Pons (tissue), 1 donor: ENCODE measurements at regions not wholly inside any gene's neighbourhood (a gene's known extent, or its start where the extent isn't known, plus 50 kb on each side); places are given as distances from the start of the nearest gene placed in this dataset.
"Not testable (repeated sequence)": the region's sequence is repeated elsewhere in the genome, so short reads cannot be mapped to it uniquely, and the experiment has no call there.

ENCODE experiments used
- DNase-seq: peaks from one replicate; pipeline ENCODE4 v3.0.0-alpha.2; 2016; ENCODE audit warnings: low spot score

GRCh38 chr1:22196041-22196440 is 53.1 kb upstream of the WNT4 start:
- DNase-seq: no peak

GRCh38 chr1:22196641-22197040 is 53.7 kb upstream of the WNT4 start:
- no peak for DNase-seq

- DNase-seq: no peak
Measured at GRCh38 chr1:22197644-22198043, 54.7 kb upstream of the WNT4 start.

- DNase-seq: no peak
Measured at GRCh38 chr1:22201023-22201422, 58.1 kb upstream of the WNT4 start.

DNA sequence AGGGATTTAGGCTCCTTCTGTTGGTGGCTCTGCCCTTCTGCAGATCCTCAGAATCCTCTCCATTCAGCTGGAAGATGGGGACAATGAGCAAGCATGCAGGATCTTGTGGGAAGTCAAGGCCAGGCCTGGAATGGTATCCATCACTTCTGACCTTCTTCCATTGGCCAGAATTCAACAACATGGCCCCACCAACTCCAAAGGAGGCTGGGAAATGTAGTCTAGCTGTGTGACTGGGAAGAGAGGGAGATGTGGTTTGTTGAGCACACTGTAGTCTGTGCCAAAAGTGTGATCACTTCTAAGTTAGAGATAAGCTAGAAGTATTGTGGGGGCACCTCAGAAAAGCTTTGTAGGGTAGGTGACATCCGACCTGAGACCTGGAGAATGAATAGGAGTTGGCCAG is 60.4 kb upstream of the WNT4 start:
- no peak for DNase-seq

DNA sequence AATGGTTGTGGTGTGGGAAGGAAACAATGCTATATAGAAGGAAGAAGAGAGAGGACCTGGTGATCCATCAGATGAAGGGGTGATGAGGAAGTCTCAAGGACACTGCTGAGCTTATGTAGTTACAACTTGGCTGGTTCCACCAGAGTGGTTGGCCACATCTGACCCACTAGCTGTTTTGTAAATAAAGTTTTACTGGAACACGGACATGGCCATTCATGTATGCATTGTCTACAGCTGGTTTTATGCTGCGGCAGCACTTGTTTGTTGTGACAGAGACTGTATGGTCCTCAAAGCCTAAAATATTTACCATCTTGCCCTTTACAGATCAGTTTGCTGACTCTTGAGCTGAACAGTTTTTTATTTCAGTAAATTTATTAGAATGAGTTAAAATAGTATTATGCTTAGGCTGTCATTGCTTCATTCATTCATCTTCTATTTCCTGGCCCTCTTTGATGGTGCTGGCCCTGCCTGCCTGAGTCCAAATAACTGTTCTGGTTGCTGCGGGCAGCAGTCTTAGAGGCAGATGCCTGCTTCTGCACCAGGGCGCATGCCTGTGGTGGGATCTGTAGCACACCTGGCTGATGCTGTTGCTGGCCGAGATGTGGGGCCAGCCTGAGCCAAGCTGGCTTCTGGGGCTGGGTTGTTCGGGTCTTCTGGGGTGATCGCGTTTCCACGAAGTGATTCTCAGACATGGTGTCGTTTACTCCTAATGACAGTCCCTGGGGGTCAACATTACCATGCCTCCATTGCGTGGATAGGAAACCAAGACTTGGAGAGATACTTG is 61.4 kb upstream of the WNT4 start:
- DNase-seq: no peak

GRCh38 chr1:22204989-22205913 is 62.4 kb upstream of the WNT4 start:
- DNase-seq: no peak

- DNase-seq: no peak
Measured at GRCh38 chr1:22206551-22207125, 63.7 kb upstream of the WNT4 start.

DNA sequence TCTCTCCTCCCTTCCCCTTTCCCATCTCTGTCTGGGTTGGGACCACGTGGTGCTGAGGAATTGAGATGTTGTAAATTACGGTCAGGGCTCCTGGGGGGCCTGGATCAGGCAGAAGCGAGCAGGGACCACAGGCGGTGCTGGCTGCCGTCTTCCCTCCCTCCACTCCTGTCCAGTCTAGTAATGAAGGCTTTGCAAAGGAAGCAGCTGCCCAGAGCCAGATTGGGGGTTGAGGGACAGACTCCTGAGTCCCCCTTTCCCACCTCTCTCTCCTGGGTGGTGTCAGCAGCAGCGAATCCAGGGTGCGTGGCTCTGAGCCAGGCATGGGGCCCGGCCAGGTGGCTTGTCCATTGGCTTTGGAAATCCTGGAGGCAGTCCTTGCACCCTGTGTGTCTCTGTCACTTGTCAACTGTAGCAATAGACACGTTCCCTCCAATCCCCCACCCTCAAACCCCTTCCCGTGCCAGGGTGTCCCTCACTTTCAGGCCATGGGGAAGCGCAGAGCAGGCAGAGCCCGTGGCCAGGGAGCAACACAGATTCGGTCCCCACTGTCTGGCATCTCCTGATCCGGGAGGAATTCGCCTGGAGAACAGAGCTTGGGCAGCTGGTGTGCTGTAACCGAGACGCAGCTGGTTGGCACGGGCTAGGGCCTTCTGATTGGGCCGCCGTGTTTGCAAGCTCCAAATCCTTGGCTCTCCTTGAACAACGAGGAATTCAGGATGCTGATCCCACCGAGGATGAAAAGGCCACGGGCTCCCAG is 64.8 kb upstream of the WNT4 start:
- no peak for DNase-seq

DNA sequence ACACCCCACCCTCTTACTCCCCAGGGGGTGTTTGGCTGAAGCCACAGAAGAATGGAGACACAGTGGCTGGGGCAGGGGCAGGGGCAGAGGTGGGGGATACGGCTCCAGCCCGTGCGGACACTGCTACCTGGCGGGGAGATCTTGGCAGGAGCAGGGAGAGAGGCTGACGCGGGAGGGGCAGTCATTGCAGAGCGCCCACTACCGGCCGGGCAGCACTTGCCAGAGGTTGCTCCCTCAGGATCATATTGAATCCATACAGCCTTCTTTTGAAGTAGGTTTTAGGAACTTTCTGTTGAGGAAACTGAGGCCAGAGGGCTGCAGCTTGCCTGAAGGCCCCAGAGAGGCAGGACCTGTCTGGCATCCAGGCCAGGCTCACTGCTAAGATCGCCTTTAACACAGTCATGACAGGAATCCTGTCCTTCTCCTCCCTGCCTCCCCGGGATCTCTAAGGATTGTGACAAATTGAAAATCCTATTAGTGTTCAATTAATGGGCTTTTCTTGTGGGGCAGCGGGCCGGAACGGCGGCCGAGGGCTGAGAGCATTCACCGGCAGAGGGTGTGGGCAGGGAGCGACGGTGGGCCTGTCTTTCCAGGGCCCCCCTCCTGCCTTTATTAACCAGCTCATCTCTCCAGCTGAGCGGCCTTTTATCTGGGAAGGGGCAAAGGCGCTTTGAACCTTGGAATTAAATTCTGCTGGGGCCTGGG is 65.5 kb upstream of the WNT4 start:
- no peak for DNase-seq

DNA sequence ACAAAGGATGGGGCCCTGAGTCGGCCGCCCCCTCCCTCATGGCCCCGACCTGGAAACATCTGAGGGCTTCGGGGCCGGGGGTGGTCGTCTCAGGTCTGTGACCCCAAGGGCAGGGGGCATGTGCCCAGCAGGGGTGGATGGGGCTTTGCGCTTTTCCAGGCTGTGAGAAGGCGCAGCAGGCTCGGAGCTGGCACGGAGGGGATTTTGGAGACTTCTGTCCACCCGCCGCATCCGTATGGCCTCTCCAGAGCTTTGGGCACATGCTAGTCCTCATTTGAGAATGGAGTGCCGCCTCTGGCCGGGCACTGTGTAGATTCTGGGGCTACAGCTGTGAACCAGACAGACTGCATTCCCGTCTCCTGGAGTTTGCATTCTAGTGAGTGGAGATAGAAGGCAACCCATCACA is 66.1 kb upstream of the WNT4 start:
- DNase-seq: no peak

DNA sequence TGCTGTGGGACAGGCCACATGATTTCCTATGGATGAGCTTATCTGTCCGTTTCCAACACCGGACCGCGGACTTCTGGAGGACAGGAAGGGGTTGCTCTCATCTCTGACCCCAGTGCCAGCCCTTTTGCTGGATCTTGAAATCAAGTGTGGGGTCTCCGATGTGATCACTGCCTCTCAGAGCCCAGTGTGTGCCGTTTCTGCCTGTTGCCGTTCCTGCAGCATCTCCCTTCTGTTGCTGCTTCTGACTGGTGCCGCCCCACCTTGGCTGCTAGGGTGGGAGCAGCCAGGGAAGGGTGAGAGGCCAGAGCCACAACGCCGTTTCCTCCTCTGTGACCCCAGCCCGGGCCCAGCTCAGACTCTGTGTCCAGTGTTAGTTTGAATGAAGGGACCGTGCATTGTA is 67.3 kb upstream of the WNT4 start:
- no peak for DNase-seq

GRCh38 chr1:22210636-22211035 is 67.7 kb upstream of the WNT4 start:
- DNase-seq: no peak

DNA sequence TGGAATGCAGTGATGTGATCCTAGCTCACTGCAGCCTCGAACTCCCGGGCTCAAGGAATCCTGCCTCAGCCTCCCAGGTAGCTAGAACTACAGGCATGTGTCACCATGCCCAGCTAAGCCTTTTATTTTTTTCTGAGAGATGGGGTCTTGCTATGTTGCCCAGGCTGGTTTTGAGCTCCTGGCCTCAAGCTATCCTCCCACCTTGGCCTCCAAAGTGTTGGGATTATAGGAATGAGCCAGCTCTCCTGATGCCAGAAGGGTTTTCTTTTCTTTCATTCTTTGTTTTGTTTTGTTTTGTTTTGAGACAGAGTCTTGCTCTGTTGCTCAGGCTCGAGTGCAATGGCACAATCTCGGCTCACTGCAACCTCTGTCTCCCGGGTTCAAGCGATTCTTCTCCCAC is 68.6 kb upstream of the WNT4 start:
- not testable (repeated sequence) for DNase-seq

- no peak for DNase-seq
Measured at GRCh38 chr1:22212400-22213233, 69.7 kb upstream of the WNT4 start.

- DNase-seq: no peak
Measured at GRCh38 chr1:22216210-22216883, 73.5 kb upstream of the WNT4 start.

- DNase-seq: no peak
Measured at GRCh38 chr1:22216966-22217365, 74.1 kb upstream of the WNT4 start.

GRCh38 chr1:22217811-22218460 is 75.0 kb upstream of the WNT4 start:
- no peak for DNase-seq

DNA sequence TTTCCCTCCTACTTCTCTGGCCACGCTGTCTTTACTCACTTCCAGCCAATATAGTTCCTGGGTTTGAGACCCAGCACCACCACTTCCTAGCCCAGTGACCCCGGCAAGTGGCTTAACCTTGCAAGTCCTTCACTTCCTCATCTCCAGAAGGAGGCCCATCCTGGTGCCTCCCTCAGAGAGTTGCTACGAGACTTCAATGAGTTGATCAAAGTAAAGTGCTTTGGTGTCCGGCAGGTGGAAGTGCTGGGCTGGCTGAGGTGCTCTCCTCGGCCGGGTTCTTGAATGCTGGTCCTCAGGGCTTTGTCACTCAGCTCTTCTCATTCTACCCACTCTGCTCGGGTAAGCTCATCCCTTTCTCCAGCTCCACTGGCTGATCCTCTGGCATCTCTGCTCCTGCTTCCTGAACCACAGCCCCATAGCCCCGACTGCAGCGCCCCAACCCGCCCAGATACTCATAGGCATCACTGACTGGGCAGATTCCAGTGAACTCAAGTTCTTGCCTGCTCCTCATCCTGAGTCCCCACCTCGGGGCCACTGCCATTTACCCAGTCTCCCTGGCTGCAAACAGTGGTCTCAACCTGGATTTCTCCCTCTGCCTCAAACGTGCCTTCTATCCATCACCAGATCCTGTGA is 75.8 kb upstream of the WNT4 start:
- DNase-seq: no peak
